ENCODE measurements at regions not wholly inside any gene's neighbourhood (a gene's known extent, or its start where the extent isn't known, plus 50 kb on each side); places are given as distances from the start of the nearest gene placed in this dataset.

GRCh38 chr6:63371104-63371715, 51.4 kb upstream of the LGSN start:
- DNase-seq = no peak

- DNase-seq = no peak
These were observed 53.3 kb upstream of the LGSN start for GRCh38 chr6:63372951-63373533.

GRCh38 chr6:63389191-63389844, 69.5 kb upstream of the LGSN start:
- no peak for DNase-seq

- no peak for DNase-seq
These were observed 71.6 kb upstream of the LGSN start for GRCh38 chr6:63391203-63391970.

DNA sequence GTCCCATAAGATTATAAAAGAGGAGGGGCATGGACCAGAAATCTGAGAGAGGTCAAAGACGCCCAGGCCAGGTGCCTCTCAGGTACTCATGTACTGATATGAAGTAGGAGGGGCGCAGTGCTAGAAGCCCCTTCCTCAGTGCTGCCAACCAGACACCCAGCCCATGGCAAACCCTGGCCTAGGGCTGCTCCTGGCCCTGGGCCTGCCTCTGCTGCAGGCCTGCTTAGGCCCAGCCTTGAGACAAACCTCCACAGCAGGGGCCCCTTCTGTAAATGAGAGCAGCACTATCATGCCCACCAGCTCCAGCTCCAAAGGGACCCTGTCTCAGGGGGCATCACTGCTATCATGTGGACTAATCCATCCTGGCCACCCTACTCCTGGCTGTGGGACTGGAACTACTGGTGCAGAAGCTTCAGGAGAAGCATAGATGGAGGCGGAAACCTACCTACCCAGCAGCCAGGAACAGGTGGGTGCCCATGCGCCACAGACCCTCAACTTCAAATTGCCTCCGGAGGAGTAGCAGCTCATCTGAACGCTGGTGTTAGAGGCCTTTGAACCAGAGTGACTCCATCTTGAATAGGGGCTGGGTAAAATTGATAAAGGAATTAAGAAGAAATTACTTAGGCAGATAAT, 72.4 kb upstream of the LGSN start:
- DNase-seq = no peak

GRCh38 chr6:63394656-63395308, 75.0 kb upstream of the LGSN start:
- DNase-seq = no peak

- DNase-seq = no peak
These were observed 75.6 kb upstream of the LGSN start for GRCh38 chr6:63395381-63395780.

DNA sequence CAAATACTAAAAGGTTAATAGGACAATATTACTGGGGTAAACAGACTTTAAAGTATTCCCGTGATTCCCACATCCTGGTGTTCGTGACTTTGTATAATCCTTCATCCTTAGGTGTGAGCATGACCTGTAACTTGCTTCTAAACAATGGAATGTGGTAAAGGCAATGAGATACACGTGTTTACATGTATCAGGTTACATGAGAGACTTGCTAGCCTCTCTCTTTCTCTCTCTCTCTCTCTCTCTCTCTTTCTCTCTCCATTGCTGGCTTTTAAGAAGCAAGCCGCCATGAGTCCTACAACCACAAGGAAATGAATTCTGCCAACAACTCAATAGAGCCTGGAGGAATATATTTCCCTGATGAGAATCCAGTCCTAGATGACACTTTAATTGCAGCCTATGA, 83.9 kb upstream of the LGSN start:
- DNase-seq = no peak

GRCh38 chr6:63410435-63411426, 90.9 kb upstream of the LGSN start:
- DNase-seq = no peak

- DNase-seq = no peak
These were observed 95.5 kb upstream of the LGSN start for GRCh38 chr6:63415286-63415685.

- no peak for DNase-seq
These were observed 99.0 kb upstream of the LGSN start for GRCh38 chr6:63418741-63419140.

- DNase-seq = no peak
These were observed 104.9 kb upstream of the LGSN start for GRCh38 chr6:63424636-63425035.

GRCh38 chr6:63425493-63425892, 105.7 kb upstream of the LGSN start:
- DNase-seq = no peak

- DNase-seq = no peak
These were observed 107.1 kb upstream of the LGSN start for GRCh38 chr6:63426844-63427243.

GRCh38 chr6:63427951-63428350, 108.2 kb upstream of the LGSN start:
- DNase-seq = no peak

- DNase-seq = no peak
These were observed 111.3 kb upstream of the LGSN start for GRCh38 chr6:63430985-63431519.

DNA sequence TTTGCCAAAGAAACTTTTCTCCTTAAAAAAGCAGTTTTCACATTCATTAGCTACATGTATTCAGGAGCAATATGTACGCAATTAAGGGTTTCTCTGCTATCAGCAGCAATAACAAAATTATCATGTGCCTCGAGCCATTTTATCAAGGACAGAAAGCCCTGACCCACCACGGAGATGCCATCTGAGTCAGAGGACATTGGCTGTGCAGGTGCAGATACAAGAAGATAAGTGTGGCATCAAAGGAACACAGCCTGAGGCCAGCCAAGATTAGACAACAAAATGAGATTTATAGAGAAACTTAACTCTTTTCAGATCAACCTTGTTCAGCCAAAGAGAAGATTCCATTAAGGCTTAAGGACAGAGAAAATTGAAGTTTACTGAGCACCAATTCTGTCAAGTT, 115.2 kb upstream of the LGSN start:
- no peak for DNase-seq

DNA sequence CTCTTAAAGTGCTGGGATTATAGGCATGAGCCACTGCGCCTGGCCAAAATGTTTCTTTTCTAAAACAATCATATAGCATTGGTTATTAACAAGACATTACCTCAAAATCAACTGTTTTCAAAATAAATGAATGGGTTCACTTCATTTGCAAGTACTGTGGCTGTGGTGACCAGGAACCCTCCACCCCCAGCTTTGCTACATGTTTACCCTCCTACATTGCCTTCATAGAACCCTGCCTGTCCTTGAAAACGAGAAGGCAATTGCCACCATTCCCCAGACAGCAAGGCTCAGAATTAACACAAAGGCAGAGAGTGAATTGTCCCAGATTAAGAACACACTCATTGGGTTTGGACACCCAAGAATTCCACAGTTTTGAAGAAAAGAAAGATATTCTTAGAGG, 116.6 kb upstream of the LGSN start:
- DNase-seq = no peak

- no peak for DNase-seq
These were observed 117.3 kb upstream of the LGSN start for GRCh38 chr6:63437058-63437457.

DNA sequence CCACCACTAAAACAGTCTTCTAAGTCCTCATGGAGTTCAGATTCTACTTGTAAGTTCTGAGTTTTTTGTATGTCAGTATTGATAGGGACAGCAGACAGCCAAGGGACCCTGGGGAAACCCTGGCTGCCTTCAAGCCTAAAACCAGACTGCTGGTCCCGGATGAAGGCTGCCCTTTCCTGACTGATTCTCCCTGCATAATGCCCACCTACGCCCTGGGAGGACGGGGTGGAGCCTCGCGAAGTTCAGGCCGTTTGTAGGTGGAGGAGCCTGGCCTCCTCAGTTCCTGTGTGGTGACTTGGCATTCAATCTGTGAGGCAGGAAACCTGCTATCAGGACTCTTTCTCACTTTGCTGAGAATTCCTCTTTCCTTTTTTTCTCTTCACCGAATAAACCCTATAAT, 120.3 kb upstream of the LGSN start:
- no peak for DNase-seq

DNA sequence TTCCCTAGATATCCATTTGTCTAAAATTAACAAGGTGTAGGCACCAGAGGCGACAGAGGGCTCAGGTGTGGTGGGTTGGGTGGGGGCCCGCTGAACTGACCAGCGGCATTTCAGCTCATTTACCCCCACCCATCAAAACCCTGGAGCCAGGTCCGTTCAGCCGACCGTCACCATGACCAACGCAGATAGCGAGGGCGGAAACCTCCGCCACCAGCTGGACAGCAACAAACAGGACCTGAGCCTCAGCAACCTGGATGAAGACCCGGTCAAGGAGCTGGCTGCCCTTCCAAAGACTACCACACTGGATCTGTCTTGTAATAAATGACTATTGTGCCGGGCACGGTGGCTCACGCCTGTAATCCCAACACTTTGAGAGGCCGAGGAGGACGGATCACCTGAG, 120.8 kb upstream of the LGSN start:
- DNase-seq = no peak
